Activated CD4-positive, alpha-beta T cell treated with anti-CD3 and anti-CD28 coated beads for 48 hours (primary cell): ENCODE measurements at regions not wholly inside any gene's neighbourhood (a gene's known extent, or its start where the extent isn't known, plus 50 kb on each side); places are given as distances from the start of the nearest gene placed in this dataset.

Experiments used
- DNase-seq: peaks from one replicate; pipeline ENCODE4 v3.0.0-alpha.2; 2020

- no peak for DNase-seq
Observed at GRCh38 chr20:11001764-11002540, 328.2 kb upstream of the JAG1 start.

- no peak for DNase-seq
Observed at GRCh38 chr20:11003341-11003740, 329.5 kb upstream of the JAG1 start.

DNA sequence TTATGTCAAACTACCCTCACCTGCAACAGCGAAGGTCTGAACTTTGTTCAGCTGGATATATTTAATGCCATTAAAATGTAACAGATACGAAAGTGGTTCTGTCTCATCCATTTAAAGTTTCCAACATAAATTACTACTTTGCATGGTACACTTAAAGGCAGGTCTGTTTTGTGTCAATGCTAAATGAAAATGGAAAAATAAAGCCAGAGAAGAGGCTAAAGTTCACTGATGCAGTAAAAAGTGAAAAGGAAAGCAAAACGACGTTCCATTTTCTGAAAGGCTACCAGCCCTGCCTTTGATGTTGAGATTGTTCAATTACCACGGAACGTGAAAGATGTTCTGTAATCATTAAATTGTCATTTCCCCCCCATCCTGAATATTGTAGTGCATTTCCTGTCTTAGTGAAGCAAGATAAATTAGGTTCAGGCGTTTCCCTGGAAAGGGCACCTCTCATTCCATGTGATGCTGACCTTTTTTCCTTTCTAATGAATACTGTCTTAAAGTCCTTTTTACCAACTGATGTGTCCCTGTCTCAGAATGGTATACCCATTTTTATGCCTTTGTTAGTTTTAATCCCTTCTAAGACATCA lies 334.7 kb upstream of the JAG1 start:
- DNase-seq = no peak

DNA sequence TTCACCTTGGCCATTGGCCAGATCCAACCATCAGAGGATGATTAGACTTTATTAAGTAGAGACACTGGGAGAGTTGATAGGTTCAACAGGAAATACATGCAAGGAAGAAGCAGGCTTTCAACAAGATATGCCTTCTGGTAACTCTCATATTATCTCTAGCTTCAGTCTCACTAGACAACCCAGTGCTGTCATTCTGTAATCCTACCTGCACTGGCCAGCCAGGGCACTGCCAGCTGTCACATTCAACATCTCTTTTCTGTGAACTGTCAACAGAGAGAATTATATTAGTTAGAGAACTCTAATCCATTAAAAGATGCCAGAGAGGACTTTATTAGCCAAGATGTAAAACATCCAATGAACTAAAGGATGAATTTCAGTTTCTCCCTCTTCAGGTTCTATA lies 337.9 kb upstream of the JAG1 start:
- DNase-seq = no peak

DNA sequence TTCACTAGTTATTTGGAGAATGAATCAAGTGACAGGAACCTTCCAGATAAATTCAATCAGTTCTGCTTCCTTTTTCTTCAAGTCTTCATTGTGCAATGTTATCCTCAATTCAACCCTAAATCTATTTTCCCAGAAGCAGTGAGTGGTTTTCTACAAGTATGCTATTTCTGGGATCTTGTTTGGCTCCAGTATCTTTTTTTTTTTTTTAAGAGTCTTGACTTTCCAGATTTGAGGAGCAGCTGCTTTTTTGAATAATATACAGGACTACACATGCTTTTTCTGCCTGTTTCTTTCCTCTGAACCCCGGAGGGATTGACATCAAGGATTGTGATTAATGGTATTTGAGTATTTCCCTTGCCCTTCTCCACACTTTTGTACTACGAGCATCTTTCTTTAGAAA lies 339.2 kb upstream of the JAG1 start:
- no peak for DNase-seq

GRCh38 chr20:11013801-11014200 lies 340.0 kb upstream of the JAG1 start:
- DNase-seq = no peak

DNA sequence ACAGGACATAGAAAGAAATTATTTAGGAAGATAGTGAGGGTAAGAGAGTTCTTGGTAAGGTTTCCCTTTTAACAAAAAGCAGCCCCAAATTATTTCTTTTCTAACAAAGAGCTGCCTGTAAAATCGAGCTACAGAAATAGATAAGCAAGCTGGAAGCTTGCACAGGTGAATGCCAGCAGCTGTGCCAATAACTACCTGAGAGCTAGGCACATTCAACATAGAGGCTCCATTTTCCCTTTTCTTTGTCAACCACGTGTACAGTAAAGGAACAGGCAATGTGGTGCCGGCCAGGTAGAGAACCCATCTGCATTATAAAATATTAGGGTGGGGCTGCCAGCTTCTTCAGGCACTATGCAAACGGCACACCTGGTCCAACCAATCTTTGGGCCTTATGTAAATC lies 341.6 kb upstream of the JAG1 start:
- DNase-seq = no peak

- DNase-seq = no peak
Observed at GRCh38 chr20:11017446-11017845, 343.6 kb upstream of the JAG1 start.

- no peak for DNase-seq
Observed at GRCh38 chr20:11018668-11019170, 344.9 kb upstream of the JAG1 start.

- no peak for DNase-seq
Observed at GRCh38 chr20:11020712-11021111, 346.9 kb upstream of the JAG1 start.

- no peak for DNase-seq
Observed at GRCh38 chr20:11027224-11027623, 353.4 kb upstream of the JAG1 start.

DNA sequence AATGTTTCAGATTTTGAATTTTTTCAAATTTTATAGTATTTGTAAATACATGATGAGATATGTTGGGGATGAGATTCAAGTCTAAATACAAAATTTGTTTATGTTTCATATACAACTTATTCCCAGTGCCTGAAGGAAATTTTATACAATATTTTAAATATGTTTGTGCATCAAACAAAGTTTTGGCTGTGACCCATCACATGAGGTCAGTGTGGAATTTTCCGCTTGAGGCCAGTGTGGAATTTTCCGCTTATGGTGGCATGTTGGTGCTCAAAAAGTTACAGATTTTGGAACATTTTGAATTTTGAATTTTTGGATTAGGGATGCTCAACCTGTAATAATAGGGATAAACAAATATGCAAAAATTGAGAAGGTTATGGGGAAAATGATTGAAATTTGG lies 356.6 kb upstream of the JAG1 start:
- no peak for DNase-seq

DNA sequence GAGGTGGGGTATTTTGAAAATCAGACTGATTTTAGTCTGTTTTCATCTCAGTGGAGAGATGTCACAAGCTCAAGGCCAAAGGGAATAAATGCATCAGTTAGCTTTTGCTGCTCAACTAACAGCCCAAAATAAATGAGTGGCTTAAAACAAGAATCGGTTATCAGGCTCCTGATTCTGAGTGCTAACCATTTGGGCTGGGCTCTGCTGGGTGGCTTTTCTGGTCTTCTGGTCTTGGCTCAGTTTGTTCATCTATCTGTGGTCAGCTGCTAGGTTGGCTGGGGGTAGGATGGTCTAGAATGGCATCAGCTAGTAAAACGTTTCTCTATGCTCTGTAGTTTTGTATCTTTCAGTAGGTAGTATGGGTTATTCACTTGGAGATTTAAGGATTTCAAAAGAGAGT lies 357.5 kb upstream of the JAG1 start:
- no peak for DNase-seq

GRCh38 chr20:11032611-11033010 lies 358.8 kb upstream of the JAG1 start:
- no peak for DNase-seq

DNA sequence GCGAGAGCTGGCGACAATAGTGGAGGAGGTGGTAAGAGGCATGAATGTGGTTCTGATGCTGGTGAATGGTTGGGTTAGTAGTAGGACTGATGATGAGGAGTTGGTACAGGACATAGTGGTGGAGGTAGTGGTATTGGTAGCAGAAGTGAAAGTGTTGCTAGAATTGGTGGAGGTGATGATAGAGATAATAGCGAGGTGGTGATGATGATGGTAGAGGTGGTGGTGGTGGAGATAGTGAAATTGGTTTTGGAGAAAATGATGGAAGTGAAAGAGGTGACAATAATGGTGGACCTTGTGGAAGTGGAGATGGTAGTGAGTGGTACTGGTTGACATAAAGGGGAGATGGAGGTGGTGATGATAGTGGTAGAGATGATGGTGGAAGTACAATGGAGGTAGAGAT lies 360.2 kb upstream of the JAG1 start:
- no peak for DNase-seq

GRCh38 chr20:11035211-11035610 lies 361.4 kb upstream of the JAG1 start:
- DNase-seq = no peak

DNA sequence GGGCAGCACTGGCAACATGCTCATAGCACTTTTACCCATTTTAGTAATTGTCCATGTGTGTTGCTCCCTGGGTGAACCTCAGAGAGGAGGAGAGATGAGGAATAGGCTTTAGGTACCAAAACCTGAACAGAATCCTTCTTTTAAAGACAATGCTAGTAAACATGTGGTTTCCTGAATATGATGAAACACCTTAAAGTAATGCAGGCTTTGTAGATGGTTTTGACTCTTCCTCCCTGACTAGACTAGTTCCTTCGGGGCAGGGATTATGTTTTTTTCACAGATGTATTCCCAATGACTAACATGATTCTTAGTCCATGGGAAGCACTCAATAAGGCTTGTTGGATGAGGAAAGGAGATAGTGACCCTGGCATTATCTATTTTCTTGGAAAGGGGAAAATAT lies 367.6 kb upstream of the JAG1 start:
- DNase-seq = no peak

- DNase-seq = no peak
Observed at GRCh38 chr20:11043001-11043400, 369.2 kb upstream of the JAG1 start.

- DNase-seq = no peak
Observed at GRCh38 chr20:11044561-11044960, 370.8 kb upstream of the JAG1 start.

- DNase-seq = no peak
Observed at GRCh38 chr20:11045412-11046175, 371.8 kb upstream of the JAG1 start.

DNA sequence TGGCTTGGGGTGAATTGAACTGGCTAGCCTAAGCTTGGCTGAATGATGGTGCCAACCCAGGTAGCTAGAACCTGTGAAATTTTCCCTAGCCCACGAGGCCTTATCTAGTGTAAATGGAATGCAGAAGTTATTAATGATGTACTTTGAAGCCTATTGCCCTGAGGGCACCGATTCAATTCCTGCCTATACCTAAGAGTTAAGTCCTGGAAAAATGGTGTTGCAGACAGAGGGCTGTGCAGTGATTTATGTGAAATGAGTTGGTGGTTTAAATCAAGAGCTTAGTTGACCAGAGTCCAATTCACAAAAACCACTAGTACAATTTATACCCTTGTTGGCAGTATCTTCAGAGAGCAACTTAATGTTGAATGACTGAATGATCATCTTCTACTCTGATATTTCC lies 373.8 kb upstream of the JAG1 start:
- no peak for DNase-seq

- DNase-seq = no peak
Observed at GRCh38 chr20:11048739-11049138, 374.9 kb upstream of the JAG1 start.

DNA sequence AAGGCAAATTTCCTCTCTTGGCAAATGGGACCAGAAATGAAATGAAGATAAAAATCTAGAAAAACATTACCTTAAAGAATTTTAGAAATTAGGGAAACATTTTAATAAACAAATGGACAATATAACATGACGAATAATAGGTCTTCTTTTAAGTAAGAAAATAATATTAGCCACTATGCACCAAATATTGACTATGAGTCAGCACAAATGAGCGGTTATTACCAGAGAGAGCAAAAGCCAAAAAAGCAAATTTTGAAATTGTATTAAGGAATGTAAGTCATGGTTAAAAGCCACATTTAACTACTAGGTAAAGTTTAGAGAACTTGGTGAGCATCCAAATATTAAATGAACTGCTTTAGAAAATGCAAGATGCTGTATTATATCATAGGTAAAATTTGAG lies 376.6 kb upstream of the JAG1 start:
- DNase-seq = no peak

DNA sequence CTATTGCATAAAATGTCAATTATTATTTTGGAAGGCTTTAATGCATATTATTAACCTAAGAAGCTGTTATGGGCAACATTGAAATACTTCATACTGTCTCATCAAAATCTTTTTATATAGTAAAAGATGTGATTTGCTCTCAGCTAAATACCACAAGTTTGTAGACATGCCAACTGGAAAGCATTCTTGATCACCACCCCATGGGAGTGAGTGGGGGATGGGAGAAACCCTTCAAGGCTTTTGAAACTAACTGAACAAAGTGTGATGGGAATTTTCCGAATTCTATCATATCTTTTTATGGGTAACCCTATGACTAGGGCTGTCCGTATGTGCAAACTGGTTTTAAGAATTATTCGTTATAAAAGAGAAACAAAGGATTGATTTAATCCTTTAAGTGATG lies 377.3 kb upstream of the JAG1 start:
- DNase-seq = no peak
